ENCODE measurements at regions not wholly inside any gene's neighbourhood (a gene's known extent, or its start where the extent isn't known, plus 50 kb on each side); places are given as distances from the start of the nearest gene placed in this dataset.
"Not testable (repeated sequence)": the region's sequence is repeated elsewhere in the genome, so short reads cannot be mapped to it uniquely, and the experiment has no call there.

- DNase-seq, result not testable (repeated sequence)
Measured at GRCh38 chr17:21558921-21559320, 133.4 kb upstream of the KCNJ18 start.

GRCh38 chr17:21564262-21564661 lies 128.1 kb upstream of the KCNJ18 start:
- DNase-seq, result no peak

- not testable (repeated sequence) for DNase-seq
Measured at GRCh38 chr17:21564757-21565156, 127.6 kb upstream of the KCNJ18 start.

GRCh38 chr17:21570427-21570826 lies 121.9 kb upstream of the KCNJ18 start:
- DNase-seq, result not testable (repeated sequence)

- DNase-seq, result not testable (repeated sequence)
Measured at GRCh38 chr17:21572148-21572547, 120.2 kb upstream of the KCNJ18 start.

- DNase-seq, result not testable (repeated sequence)
Measured at GRCh38 chr17:21573271-21573960, 118.9 kb upstream of the KCNJ18 start.

- DNase-seq, result no peak
Measured at GRCh38 chr17:21573961-21574610, 118.2 kb upstream of the KCNJ18 start.

GRCh38 chr17:21574611-21575255 lies 117.6 kb upstream of the KCNJ18 start:
- DNase-seq, result not testable (repeated sequence)

GRCh38 chr17:21578783-21579182 lies 113.5 kb upstream of the KCNJ18 start:
- not testable (repeated sequence) for DNase-seq

GRCh38 chr17:21592774-21593173 lies 99.5 kb upstream of the KCNJ18 start:
- DNase-seq, result no peak

- not testable (repeated sequence) for DNase-seq
Measured at GRCh38 chr17:21593452-21594105, 98.7 kb upstream of the KCNJ18 start.

- DNase-seq, result no peak
Measured at GRCh38 chr17:21595086-21595485, 97.2 kb upstream of the KCNJ18 start.

GRCh38 chr17:21602176-21602575 lies 90.1 kb upstream of the KCNJ18 start:
- DNase-seq, result no peak

GRCh38 chr17:21603292-21603691 lies 89.0 kb upstream of the KCNJ18 start:
- DNase-seq, result not testable (repeated sequence)

- DNase-seq, result not testable (repeated sequence)
Measured at GRCh38 chr17:21611443-21611842, 80.9 kb upstream of the KCNJ18 start.

- not testable (repeated sequence) for DNase-seq
Measured at GRCh38 chr17:21612123-21613070, 79.9 kb upstream of the KCNJ18 start.

- no peak for DNase-seq
Measured at GRCh38 chr17:21613071-21613429, 79.3 kb upstream of the KCNJ18 start.

- DNase-seq, result not testable (repeated sequence)
Measured at GRCh38 chr17:21626987-21627386, 65.3 kb upstream of the KCNJ18 start.

All from NCI-H1048 (cell line).